Transverse colon (tissue), 4 donors: ENCODE measurements at regions not wholly inside any gene's neighbourhood (a gene's known extent, or its start where the extent isn't known, plus 50 kb on each side); places are given as distances from the start of the nearest gene placed in this dataset.
"Not testable (repeated sequence)": the region's sequence is repeated elsewhere in the genome, so short reads cannot be mapped to it uniquely, and the experiment has no call there.

Experiments
- CTCF ChIP-seq, 5 experiments: fragments of 200-600 bp in 3 of 5; fragments of 450-650 bp in 2 of 5; sonication (generic) in 3 of 5; IDR thresholded peaks; 1 replicate in 2 of 5; 2 replicates in 3 of 5; pipeline ENCODE4 v1.5.1; 2016 to 2017; ENCODE audit warnings: antibody characterized with exemption in 5 of 5, inconsistent platforms in 3 of 5, mild to moderate bottlenecking in 2 of 5, moderate library complexity in 1 of 5
- POLR2AphosphoS5 ChIP-seq, 3 donors: sonication (generic); formaldehyde crosslinking; IDR thresholded peaks; one replicate each; pipeline ENCODE4 v1.6.1; 2016; ENCODE audit warnings: antibody characterized with exemption in 3 of 3

DNA sequence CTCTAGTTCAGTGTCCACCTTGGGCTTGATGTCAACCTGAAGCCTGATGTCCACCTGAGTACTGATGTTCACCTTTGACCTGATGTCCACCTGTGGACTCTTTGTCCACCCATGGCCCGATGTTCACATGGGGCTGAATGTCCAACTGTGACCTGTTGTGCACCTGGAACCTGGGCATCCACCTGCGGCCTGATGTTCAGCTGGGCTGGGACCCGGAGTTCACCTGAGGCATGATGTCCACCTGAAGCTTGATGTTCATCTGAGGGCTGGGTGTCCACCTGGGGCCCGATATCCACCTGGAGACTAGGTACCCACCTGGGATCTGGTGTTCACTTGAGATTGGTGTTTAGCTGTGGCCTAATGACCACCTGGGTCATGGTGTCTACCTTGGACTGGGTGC is 231.3 kb downstream of the CCDC74A start:
- not testable (repeated sequence) for TF ChIP-seq CTCF, POLR2AphosphoS5 (IDR thresholded peaks at IDR 0.05)
